Glomerular visceral epithelial cell (primary cell): ENCODE measurements at regions not wholly inside any gene's neighbourhood (a gene's known extent, or its start where the extent isn't known, plus 50 kb on each side); places are given as distances from the start of the nearest gene placed in this dataset.
"Not testable (repeated sequence)": the region's sequence is repeated elsewhere in the genome, so short reads cannot be mapped to it uniquely, and the experiment has no call there.

Experiments used
- DNase-seq: peaks from one replicate; pipeline ENCODE4 v3.0.0-alpha.2; 2016; ENCODE audit errors: extremely low spot score

GRCh38 chr6:97677626-97678025 lies 394.6 kb upstream of the MMS22L start:
- DNase-seq, result no peak

GRCh38 chr6:97687916-97688315 lies 404.9 kb upstream of the MMS22L start:
- no peak for DNase-seq

GRCh38 chr6:97689078-97689754 lies 406.2 kb upstream of the MMS22L start:
- no peak for DNase-seq

- peak; percentile 73 for DNase-seq
Observed at GRCh38 chr6:97697456-97697855, 414.4 kb upstream of the MMS22L start.

- DNase-seq, result no peak
Observed at GRCh38 chr6:97701801-97702200, 418.8 kb upstream of the MMS22L start.

- no peak for DNase-seq
Observed at GRCh38 chr6:97702248-97702647, 419.2 kb upstream of the MMS22L start.

GRCh38 chr6:97703661-97704060 lies 420.6 kb upstream of the MMS22L start:
- no peak for DNase-seq

GRCh38 chr6:97705568-97705967 lies 422.6 kb upstream of the MMS22L start:
- DNase-seq, result no peak

- no peak for DNase-seq
Observed at GRCh38 chr6:97712751-97713150, 429.7 kb upstream of the MMS22L start.

- no peak for DNase-seq
Observed at GRCh38 chr6:97714772-97715171, 431.8 kb upstream of the MMS22L start.

- no peak for DNase-seq
Observed at GRCh38 chr6:97717086-97717485, 434.1 kb upstream of the MMS22L start.

GRCh38 chr6:97726378-97726777 lies 443.4 kb upstream of the MMS22L start:
- DNase-seq, result no peak

- DNase-seq, result no peak
Observed at GRCh38 chr6:97732045-97732444, 449.0 kb upstream of the MMS22L start.

- no peak for DNase-seq
Observed at GRCh38 chr6:97757575-97757974, 474.6 kb upstream of the MMS22L start.

GRCh38 chr6:97765461-97765860 lies 482.4 kb upstream of the MMS22L start:
- peak; percentile 7 for DNase-seq

- DNase-seq, result no peak
Observed at GRCh38 chr6:97771372-97771771, 488.4 kb upstream of the MMS22L start.

- DNase-seq, result no peak
Observed at GRCh38 chr6:97775012-97775411, 492.0 kb upstream of the MMS22L start.

- no peak for DNase-seq
Observed at GRCh38 chr6:97778290-97779038, 495.4 kb upstream of the MMS22L start.

- not testable (repeated sequence) for DNase-seq
Observed at GRCh38 chr6:97779039-97779766, 496.2 kb upstream of the MMS22L start.

GRCh38 chr6:97790926-97791590 lies 508.0 kb upstream of the MMS22L start:
- no peak for DNase-seq

- DNase-seq, result no peak
Observed at GRCh38 chr6:97805596-97805995, 522.6 kb upstream of the MMS22L start.

GRCh38 chr6:97812940-97813339 lies 529.9 kb upstream of the MMS22L start:
- no peak for DNase-seq
